Spinal cord (tissue), 9 donors: ENCODE measurements at regions not wholly inside any gene's neighbourhood (a gene's known extent, or its start where the extent isn't known, plus 50 kb on each side); places are given as distances from the start of the nearest gene placed in this dataset.

ENCODE experiments used
- DNase-seq, 6 donors: peaks; one replicate each; pipeline versions ENCODE4 v3.0.0 to v3.0.0-alpha.2; 2013 to 2015; ENCODE audit warnings: low spot score in 6 of 6, low read depth in 4 of 6
- H3K27ac ChIP-seq: one replicate; pipeline ENCODE4 v1.5.1; 2013; ENCODE audit warnings: low read depth, low read length, control low read depth
- H3K27me3 ChIP-seq: one replicate; pipeline ENCODE4 v1.6.1; 2013; ENCODE audit warnings: low read length; ENCODE audit not compliant: control insufficient read depth, insufficient read depth
- H3K36me3 ChIP-seq: one replicate; pipeline ENCODE4 v1.6.1; 2013; ENCODE audit warnings: low read length; ENCODE audit not compliant: control insufficient read depth, insufficient read depth
- H3K4me1 ChIP-seq: one replicate; pipeline ENCODE4 v1.6.1; 2013; ENCODE audit warnings: low read length; ENCODE audit not compliant: control insufficient read depth, insufficient read depth
- H3K4me3 ChIP-seq: one replicate; pipeline ENCODE4 v1.5.1; 2013; ENCODE audit warnings: low read depth, low read length, control low read depth
- H3K9me3 ChIP-seq: one replicate; pipeline ENCODE4 v1.6.1; 2013; ENCODE audit warnings: low read length; ENCODE audit not compliant: control insufficient read depth, insufficient read depth
- WGBS: methylation state at CpG from one replicate; pipeline ENCODE4 v1.1.5; 2013; ENCODE audit warnings: missing lambda C conversion rate; ENCODE audit not compliant: insufficient coverage; 5-methylcytosine and 5-hydroxymethylcytosine counted together
- donor health status: healthy.

DNA sequence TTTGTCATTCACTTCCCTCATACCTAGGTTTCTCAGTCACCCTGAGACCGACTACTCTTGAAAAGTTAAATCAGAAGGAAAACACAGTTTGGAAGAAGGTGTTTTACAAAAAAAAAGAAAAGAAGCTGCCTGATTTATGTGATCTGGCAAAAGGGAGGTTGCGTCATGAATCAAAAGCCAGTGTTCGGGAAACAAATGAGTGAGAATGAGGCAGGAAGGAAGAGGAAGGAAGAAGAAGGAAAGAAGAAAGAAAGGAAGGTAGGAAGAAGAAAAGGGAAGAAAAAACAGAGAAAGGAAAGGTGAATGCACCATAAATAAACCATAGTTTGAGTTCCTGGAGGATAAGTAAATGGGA, 314.6 kb downstream of the BLID start:
- peak in 1 of 6 donors; percentile 11 for DNase-seq
- Histone ChIP-seq H3K27me3 (no peaks in the 10 kb centered on the region), H3K27ac (peak overlapping the region; percentile 83), H3K36me3 (no peaks in the 10 kb centered on the region), H3K4me1 (peaks cover 12% of the 10 kb centered on the region), H3K9me3 (no peaks in the 10 kb centered on the region), H3K4me3 (no peak overlapping the region)
- 42% methylated on average over 2 of the region's 3 CpGs for WGBS

- Histone ChIP-seq H3K4me3 (no peak overlapping the region), H3K9me3 (no peaks in the 10 kb centered on the region), H3K4me1 (peaks cover 12% of the 10 kb centered on the region), H3K27ac (peak overlapping the region; percentile 83), H3K36me3 (no peaks in the 10 kb centered on the region), H3K27me3 (no peaks in the 10 kb centered on the region)
- WGBS = 50% methylated on average over 4 of the region's 10 CpGs
- DNase-seq = peak in 4 of 6 donors; percentile 54 to 86 (median 70)
Measured at GRCh38 chr11:121800731-121801393, 315.2 kb downstream of the BLID start.

GRCh38 chr11:121800240-121800639, 315.8 kb downstream of the BLID start:
- Histone ChIP-seq H3K27ac (peak overlapping the region; percentile 83), H3K36me3 (no peaks in the 10 kb centered on the region), H3K27me3 (no peaks in the 10 kb centered on the region), H3K9me3 (no peaks in the 10 kb centered on the region), H3K4me1 (peaks cover 13% of the 10 kb centered on the region), H3K4me3 (no peak overlapping the region)
- no peak for DNase-seq

GRCh38 chr11:121797496-121797895, 318.5 kb downstream of the BLID start:
- Histone ChIP-seq H3K27me3 (no peaks in the 10 kb centered on the region), H3K9me3 (no peaks in the 10 kb centered on the region), H3K27ac (no peak overlapping the region), H3K36me3 (no peaks in the 10 kb centered on the region), H3K4me3 (no peak overlapping the region), H3K4me1 (peaks cover 17% of the 10 kb centered on the region)
- no peak for DNase-seq
- no CpG with 5 or more reads among the region's 3 CpGs for WGBS

GRCh38 chr11:121795174-121795573, 320.8 kb downstream of the BLID start:
- no CpG with 5 or more reads among the region's 7 CpGs for WGBS
- H3K27ac ChIP-seq = peak overlapping the region; percentile 81

GRCh38 chr11:121794671-121795141, 321.3 kb downstream of the BLID start:
- Histone ChIP-seq H3K4me3 (no peak overlapping the region), H3K4me1 (peaks cover 10% of the 10 kb centered on the region), H3K9me3 (no peaks in the 10 kb centered on the region), H3K27me3 (no peaks in the 10 kb centered on the region), H3K27ac (peak overlapping the region; percentile 81), H3K36me3 (no peaks in the 10 kb centered on the region)
- DNase-seq = peak in 2 of 6 donors; percentile 36 to 83
- WGBS = 37% methylated on average over 9 of the region's 22 CpGs

More at GRCh38 chr11:121795174-121795573, 320.8 kb downstream of the BLID start:
- Histone ChIP-seq H3K4me3 (no peak overlapping the region), H3K27me3 (no peaks in the 10 kb centered on the region), H3K36me3 (no peaks in the 10 kb centered on the region), H3K4me1 (peaks cover 10% of the 10 kb centered on the region), H3K9me3 (no peaks in the 10 kb centered on the region)
- DNase-seq = peak in 5 of 6 donors; percentile 53 to 95 (median 70)

DNA sequence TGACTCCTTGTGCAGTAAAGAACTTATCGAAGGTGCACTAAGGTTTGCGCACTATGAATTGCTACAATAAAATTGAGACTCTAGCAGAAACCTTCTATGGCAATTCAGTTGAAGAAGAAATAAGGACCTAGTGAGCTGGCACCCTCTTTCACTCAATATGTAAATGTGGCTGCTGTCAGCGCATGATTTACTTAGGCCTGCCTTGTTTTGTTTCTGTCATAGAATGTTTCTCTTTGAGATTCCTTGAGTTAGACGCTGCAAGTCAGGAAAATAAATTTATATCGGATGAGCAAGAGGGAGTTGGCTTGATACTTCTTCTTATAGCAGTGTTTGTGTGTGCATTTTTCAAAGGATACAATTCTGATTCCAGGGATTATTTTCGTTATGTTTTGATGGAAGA, 322.1 kb downstream of the BLID start:
- Histone ChIP-seq H3K4me3 (no peak overlapping the region), H3K9me3 (no peaks in the 10 kb centered on the region), H3K36me3 (no peaks in the 10 kb centered on the region), H3K27me3 (no peaks in the 10 kb centered on the region), H3K4me1 (peaks cover 10% of the 10 kb centered on the region), H3K27ac (peak overlapping the region; percentile 81)
- peak in 2 of 6 donors; percentile 44 to 67 for DNase-seq
- WGBS = 71% methylated on average over 4 of the region's 6 CpGs

- no peaks in the 10 kb centered on the region for H3K36me3 ChIP-seq
Measured at GRCh38 chr11:121793291-121793690, 322.7 kb downstream of the BLID start.

GRCh38 chr11:121792185-121792584, 323.8 kb downstream of the BLID start:
- no peaks in the 10 kb centered on the region for H3K36me3 ChIP-seq
- H3K4me3 ChIP-seq = no peak overlapping the region
- DNase-seq = no peak
- H3K27me3 ChIP-seq = no peaks in the 10 kb centered on the region
- peaks cover 10% of the 10 kb centered on the region for H3K4me1 ChIP-seq
- WGBS = 97% methylated on average over 3 of the region's 3 CpGs
- H3K9me3 ChIP-seq = no peaks in the 10 kb centered on the region
- H3K27ac ChIP-seq = peak overlapping the region; percentile 17

More at GRCh38 chr11:121793291-121793690, 322.7 kb downstream of the BLID start:
- no peaks in the 10 kb centered on the region for H3K9me3 ChIP-seq
- H3K4me1 ChIP-seq = peaks cover 10% of the 10 kb centered on the region
- DNase-seq = peak in 2 of 6 donors; percentile 7 to 68
- 80% methylated on average over 1 of the region's 4 CpGs for WGBS
- no peaks in the 10 kb centered on the region for H3K27me3 ChIP-seq
- H3K4me3 ChIP-seq = no peak overlapping the region
- peak overlapping the region; percentile 81 for H3K27ac ChIP-seq

GRCh38 chr11:121790430-121790829, 325.6 kb downstream of the BLID start:
- peaks cover 10% of the 10 kb centered on the region for H3K4me1 ChIP-seq
- no peaks in the 10 kb centered on the region for H3K27me3 ChIP-seq
- H3K4me3 ChIP-seq = no peak overlapping the region
- H3K9me3 ChIP-seq = peaks cover 2% of the 10 kb centered on the region
- 89% methylated on average over 2 of the region's 2 CpGs for WGBS
- no peaks in the 10 kb centered on the region for H3K36me3 ChIP-seq
- H3K27ac ChIP-seq = no peak overlapping the region
- DNase-seq = no peak
